Testis (tissue), 2 donors: ENCODE measurements at regions not wholly inside any gene's neighbourhood (a gene's known extent, or its start where the extent isn't known, plus 50 kb on each side); places are given as distances from the start of the nearest gene placed in this dataset.

Experiments used
- CTCF ChIP-seq, 3 experiments: fragments of 450-650 bp in 2 of 3; fragments of 200-600 bp in 1 of 3; sonication (generic) in 1 of 3; IDR thresholded peaks; one replicate each; pipeline ENCODE4 v1.5.1; 2016 to 2019; ENCODE audit warnings: antibody characterized with exemption in 3 of 3, mild to moderate bottlenecking in 2 of 3, moderate library complexity in 1 of 3
- POLR2A ChIP-seq: fragments of 450-650 bp; IDR thresholded peaks from one replicate; pipeline ENCODE4 v1.6.1; 2017; ENCODE audit warnings: antibody characterized with exemption, mild to moderate bottlenecking, moderate library complexity

- no peak for TF ChIP-seq CTCF (IDR thresholded peaks at IDR 0.05)
- TF ChIP-seq POLR2A: no peak
Measured at GRCh38 chr13:97549201-97549600, 115.2 kb downstream of the RAP2A start.
